HG03342 (cell line): ENCODE measurements at regions not wholly inside any gene's neighbourhood (a gene's known extent, or its start where the extent isn't known, plus 50 kb on each side); places are given as distances from the start of the nearest gene placed in this dataset.
"Not testable (repeated sequence)": the region's sequence is repeated elsewhere in the genome, so short reads cannot be mapped to it uniquely, and the experiment has no call there.

Source experiments
- ATAC-seq: cut with Tn5 transposase; IDR thresholded peaks from one replicate; pipeline ENCODE4 v1.9.1; 2021; ENCODE audit warnings: mild to moderate bottlenecking, moderate library complexity; ENCODE audit not compliant: unreplicated experiment

DNA sequence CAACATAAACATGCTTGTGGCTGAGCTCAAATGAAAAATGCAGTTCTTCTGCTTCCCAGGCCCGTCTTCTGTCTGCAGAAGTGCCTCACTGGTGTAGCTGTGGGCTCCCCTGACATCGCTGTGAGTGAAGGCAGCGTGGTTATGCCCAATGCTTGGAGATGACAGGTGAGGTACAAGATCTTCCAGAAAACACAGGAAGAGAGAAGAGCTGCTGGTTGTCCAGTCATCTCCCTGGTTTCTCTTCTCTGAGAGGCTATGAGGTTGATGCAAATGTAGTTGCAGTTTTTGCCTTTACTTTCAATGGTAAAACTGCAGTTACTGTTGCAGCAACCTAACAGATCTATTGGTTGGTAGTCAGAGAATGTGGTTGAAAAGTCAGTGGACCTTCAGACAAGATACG, 223.6 kb downstream of the GATA3 start:
- no peak for ATAC-seq

DNA sequence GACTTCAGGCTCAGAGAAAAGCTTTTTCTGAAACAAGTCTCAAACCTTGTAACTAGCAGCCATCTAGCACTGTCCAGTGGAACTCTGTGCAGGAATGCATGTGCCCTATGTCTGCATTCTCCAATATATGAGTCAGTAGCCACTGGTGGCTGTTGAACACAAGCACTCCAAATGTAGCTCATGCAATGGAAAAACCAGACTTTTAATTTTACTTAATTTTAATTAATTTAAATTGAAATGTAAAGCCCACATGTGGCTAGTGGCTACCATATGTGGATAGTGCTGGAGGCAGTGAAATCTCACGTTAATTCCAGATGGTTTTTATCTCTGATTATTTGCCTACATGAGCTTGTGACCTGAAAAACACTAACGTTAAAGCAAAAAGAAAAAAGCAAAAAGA, 225.1 kb downstream of the GATA3 start:
- ATAC-seq, result no peak

DNA sequence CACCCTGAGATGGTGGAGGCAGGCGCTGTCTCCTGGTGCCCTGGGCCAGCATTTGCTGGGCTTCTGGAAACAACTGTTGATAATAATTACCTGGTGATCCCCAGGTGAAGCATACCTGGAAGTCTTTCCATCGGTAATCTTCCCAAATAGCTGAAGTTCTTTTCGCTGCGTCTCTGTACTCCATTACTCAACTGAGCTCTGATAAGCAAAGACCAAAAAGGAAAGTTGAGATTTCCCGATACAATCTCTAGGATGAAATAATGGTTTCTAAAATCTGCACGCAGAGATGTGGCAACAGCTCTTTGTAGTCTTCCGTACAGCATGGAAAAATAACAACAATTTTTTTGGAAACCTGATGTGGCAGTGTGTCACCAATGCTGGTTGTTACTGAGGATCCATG, 226.5 kb downstream of the GATA3 start:
- ATAC-seq, result no peak

DNA sequence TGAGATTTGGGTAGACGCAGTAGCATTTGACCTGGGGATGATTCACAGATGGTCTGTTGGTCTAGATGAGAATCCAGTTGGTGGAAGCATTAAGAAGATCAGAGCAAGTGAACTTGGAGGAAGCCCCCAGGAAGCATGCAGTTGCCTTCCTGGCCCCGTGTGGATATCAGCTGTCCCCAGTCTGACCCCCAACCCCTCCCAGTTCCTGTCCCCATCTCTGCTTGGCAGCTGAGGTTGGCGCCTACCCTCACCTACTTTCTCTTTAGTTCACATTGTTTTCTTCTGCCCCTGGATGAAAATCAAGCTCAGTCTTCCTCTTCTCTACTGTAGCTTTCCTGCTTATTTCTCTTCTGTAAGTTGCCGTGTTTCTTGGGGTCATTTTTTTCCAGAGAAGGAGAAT, 227.9 kb downstream of the GATA3 start:
- ATAC-seq, result no peak

DNA sequence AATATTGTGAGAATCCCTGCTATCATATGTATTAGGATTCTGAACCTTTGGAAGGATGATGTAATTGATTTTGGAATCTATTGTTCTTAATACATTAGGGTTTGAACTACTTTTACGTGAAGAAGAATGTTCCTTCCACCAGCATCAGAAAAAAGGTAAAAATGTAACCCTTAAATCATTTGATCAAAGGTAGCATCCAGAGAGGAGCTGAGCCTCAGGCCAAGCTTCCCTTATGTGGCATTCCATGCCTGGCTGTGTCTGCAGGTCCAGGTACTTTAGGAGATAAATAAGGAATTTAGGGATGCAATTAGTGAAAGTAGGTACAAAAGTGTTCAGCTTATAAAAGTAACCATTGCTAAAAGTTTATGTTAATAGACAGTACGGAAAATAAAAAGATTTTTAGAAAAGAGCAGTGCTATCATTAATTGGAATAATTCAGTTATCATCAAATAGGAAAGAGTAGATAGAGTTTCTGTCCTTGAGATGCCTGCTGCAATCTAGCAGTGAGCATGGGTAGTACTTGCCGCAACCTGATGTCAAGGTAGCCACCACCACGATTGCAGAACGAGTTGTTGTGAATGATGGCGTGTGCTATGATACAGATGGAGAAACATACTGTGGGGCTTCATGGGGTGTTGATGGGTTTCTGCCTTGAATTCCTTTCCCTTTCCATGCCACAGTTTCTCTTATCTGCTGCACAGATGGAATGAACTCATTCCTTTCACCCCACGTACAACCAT, 228.8 kb downstream of the GATA3 start:
- no peak for ATAC-seq

DNA sequence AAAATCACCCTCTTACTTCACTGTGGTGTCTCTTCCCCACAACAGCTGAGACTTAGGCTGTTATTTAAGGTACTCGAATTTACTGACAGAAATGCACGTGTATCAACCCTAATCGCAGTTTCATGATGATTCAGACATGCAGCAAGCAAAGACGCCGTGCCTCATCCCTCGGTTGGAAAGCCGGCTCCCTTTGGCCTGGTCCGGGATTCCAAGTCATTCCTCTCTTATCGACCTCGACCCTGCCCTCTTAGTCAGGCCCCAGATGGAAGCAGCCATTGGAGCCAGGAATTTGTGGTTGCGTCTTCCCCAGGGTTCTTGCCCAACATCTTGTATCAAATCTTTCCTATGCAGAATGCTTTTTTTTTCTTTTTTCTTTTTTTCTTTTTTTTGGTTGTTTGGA, 229.5 kb downstream of the GATA3 start:
- ATAC-seq, result no peak

DNA sequence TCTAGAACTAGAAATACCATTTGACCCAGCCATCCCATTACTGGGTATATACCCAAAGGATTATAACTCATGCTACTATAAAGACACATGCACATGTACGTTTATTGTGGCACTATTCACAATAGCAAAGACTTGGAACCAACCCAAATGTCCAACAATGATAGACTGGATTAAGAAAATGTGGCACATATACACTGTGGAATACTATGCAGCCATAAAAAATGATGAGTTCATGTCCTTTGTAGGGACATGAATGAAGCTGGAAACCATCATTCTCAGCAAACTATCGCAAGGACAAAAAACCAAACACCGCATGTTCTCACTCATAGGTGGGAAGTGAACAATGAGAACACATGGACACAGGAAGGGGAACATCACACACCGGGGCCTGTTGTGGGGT, 231.5 kb downstream of the GATA3 start:
- ATAC-seq, result not testable (repeated sequence)

DNA sequence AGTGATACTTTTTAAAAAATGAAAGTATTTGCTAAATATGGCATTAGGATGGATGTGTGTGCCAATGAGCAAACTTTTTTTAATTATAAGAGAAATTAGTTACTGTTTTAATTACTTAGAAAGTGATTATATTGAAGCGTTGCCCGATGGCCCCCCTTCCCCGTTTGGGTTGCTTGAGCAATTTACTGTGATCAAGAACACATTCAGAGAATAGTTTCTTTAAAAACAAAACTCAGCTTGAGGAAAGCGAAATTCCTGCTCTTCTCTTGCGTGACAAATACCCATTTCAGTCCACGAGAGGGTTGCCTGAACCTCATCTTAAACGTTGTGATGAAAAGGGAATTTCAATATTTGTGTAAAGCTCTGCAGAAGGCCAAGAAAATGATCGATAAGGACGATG, 234.1 kb downstream of the GATA3 start:
- ATAC-seq, result no peak

DNA sequence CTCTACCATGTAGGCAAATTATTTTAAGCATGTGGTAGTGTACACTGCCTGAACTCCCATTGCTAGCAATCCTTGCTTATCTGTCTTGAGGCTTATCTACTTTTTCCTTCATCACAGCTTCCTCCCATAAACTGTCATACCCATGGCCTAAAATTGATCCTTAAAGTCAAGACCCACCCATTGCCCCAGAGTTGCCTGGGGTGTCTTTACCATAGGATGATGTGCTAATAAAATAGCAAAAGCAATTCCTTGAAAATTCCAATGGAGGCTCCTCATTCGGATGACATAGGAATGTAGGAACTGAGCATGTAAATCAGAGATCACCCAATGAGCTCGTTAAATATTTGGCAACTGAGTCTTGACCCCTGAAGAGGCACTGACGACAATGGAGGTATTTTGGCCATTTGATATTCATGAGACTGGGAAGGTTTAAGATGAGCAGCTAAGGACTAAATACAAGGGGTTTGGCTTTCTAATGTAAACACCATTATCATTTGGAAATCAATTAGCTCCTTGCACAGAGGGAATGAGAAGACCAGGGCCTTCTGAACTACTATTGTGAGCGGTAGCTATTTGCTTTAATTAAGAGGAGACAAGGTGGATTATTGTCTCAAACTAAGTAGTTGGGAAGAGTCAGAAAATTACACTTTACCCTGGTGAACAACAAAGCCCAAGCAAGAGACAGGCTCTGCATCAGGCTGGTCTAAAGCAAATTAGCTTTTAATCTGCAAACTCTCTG, 234.9 kb downstream of the GATA3 start:
- ATAC-seq, result no peak

DNA sequence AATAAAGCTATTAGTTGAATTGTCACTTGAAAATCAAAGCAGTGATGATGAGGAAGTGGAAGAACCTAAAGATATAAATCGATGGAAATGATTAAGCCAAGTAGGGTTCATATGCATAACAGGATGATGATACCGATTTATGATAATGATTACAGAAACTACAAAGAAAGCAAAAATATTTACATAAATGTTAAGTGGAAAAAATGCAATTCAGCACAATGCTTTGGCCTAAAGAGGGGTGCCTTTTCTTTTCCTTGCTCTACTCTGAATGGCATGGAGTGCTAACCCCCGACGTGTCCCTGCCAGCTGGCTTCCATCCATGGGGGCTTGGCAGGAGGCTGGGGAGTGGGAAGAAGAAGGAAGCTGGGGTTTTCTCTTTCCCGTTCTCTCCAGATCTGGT, 240.3 kb downstream of the GATA3 start:
- no peak for ATAC-seq

DNA sequence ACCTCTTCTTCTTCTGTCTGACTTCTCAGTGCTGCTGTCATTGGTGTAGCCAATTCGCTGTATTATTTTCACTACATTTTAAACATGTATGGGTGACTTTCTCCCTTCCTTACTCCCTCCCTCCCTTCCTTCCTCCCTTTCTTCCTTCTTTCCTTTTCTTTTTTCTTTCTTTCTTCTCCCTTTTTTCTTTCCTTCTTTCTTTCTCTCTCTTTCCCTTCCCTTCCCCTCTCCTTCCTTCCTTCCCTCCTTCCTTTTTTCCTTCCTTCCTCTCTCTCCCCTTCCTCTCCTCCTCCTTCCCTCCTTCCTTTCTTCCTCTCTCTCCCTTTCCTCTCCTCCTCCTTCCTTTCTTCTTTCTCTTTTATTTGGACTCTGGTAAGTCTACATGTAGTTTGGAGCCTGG, 240.8 kb downstream of the GATA3 start:
- no peak for ATAC-seq

DNA sequence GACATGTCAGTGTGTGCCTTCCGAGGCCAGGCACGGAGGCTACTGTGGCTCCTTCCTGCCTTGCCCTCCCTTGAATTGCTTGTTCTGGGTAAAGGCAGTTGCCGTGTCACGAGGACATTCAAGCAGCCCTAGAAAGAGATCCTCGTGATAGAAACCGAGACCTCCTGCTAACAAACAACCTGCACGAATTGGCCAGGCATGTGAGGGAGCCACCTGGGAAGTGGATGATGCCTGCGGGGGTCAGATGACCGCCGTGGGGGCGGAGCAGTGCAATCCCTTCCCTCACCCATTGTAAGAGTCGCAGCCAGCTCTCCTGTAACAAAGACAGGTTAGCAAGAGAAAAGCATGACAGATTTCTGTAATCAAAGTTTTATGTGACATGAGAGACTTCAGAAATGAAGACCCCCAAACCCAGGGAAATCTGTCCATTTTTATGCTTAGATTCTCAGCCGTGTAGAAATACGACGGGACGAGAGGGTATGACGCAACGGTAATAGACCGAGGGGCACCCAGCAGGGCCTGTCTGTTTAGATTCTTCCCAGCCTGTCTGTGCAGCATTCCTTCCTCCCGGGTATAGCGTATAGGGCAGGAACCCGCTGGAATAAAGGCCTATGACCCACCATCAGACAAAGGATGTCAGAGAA, 241.7 kb downstream of the GATA3 start:
- no peak for ATAC-seq

DNA sequence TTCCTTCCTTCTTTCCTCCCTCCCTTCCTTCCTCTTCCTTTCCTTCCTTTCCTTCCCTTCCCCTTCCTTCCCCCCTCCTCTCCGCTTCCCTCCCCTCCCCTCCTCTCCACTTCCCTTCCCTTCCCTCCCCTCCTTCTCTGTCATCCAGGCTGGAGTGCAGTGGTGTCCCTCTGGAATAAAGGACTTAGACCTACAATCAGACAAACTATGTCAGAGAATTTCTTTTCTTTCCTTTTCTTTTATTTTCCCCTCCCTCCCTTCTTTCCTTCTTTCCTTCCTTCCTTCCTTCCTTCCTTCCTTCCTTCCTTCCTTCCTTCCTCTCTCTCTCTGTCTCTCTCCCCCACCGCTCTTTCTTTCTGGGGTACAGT, 242.2 kb downstream of the GATA3 start:
- ATAC-seq, result no peak

DNA sequence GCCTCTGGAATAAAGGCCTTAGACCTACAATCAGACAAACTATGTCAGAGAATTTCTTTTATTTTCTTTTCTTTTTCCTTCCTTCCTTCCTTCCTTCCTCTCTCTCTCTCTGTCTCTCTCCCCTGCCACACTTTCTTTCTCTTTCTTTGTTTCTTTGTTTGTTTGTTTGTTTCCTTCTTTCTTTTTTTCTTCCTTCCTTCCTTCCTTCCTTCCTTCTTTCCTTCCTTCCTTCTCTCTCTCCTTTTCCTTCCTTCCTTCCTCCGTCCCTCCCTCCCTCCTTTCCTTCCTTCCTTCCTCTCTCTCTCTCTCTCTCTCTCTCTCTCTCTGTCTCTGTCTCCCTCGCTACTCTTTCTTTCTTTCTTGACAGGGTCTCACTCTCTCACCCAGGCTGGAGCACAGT, 242.6 kb downstream of the GATA3 start:
- ATAC-seq, result no peak

DNA sequence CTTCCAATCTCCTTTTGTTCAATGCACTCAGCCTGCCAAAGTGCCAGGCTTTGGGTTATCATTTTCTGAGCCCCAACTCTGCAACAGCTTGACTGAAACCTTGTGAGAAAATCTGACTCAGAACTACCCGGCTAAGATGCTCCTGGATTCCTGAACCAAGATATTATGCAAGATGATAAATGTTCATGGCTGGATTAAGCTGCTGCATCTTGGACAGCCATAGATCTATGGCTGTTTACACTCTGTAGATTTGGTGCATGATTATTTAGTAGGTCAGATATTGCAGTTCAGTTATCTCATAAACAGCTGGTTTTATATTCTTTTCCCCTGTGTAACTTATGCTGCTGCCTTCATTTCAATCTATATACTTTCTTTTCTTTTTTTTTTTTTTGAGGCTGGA, 243.5 kb downstream of the GATA3 start:
- ATAC-seq, result no peak

DNA sequence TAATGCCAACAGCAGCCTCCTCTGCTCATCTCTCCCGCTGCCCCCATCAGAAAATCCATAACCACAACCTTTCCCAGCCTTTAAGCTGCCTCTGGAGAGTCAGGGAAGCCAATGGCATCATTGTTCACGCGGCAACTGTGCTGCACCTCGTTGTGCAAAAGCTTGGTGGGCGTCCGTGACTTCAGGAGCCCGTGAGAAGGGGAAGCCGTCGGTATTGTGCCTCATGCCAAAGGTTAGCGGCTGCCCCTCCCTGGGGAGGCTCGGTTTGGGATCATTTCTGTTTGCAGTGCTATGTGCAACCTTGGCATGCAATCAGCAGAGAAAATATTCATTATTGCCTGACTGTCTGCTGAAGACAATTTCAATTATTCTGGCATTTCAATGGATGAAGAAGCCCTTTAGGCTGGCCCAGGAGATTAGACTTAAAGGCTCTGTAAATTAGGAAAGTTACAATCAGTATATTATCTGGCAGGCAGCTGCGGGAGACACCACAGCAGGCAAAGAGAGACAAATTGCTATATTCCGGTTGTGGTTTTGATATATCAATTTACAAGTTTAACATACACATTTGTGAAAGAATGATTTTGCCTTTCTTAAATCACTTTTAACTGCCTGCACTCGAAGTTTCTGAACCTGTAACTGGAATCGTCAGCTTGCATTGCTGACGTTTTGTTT, 244.5 kb downstream of the GATA3 start:
- no peak for ATAC-seq

DNA sequence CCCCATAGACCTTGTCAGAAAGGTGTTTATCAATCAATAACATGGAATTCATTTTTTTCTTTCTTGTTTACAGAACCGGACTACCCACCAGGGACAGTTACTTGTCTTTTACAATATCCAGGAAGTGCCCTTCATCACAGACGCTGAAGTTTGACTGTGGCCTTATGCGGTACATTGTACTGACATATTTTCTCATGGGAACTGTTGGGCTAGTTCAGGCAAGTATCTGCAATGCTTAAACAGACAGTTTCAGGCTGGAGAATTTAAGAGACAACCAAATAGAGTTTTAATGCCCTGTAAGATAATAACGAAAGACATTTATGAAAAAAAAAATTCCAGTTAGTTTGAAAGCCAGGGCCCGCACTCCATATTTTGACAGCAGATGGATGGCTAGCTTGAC, 246.4 kb downstream of the GATA3 start:
- ATAC-seq, result no peak

DNA sequence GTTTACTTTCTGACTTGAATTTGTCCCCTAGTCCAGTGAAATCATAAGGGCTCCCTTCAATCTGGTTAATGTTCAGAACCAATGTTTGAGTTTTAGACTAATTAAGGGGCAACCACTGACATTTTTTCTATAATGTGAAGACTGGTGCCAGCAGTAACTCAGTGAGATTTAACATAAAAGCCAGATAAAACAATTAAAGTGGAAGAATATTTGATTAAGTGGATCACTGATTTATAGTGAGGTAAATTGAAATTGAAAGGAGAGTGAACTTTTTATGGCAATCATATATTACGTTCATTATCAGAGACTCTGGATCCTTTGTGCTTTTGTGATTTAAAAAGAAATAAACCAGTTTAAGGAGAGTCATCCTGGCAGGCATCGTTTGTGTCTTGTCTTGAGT, 246.8 kb downstream of the GATA3 start:
- ATAC-seq, result no peak

DNA sequence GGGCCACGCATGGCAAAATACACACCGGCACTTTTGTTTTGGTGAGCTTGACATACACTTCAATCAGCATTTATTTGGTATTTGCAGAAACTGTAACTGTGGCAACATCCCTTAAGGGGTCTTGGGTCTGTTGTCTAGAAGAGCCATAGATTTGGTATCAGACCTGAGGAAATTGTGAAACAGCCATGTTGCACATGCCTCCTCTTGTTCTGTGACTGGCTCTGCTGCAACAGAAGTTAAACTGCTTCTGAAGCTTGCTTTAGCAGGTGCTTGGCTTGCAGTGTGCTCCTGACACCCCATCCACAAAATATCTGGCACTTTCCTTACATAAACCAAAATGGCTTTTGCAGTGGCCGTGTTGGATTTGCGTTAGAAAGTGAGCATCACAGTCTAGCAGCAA, 247.3 kb downstream of the GATA3 start:
- ATAC-seq, result no peak

DNA sequence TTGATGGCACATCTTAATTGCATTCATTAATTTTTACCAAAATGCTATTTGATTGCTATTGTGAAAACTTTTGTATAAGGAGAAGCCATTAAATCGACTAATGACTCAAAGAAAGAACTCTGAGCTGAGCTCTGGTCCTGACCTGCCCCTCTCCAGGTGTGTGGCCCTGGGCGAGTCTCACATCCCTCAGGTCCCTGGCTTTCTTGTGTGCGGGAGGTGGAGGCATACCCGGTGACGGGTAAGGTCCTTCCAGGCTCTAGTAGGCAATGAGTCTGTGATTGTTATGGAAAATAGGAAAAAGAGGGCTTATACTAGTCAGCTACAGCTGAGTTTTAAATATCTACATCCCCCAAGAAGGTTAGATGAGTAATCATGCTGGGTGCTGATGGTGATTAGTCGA, 248.1 kb downstream of the GATA3 start:
- ATAC-seq, result no peak

DNA sequence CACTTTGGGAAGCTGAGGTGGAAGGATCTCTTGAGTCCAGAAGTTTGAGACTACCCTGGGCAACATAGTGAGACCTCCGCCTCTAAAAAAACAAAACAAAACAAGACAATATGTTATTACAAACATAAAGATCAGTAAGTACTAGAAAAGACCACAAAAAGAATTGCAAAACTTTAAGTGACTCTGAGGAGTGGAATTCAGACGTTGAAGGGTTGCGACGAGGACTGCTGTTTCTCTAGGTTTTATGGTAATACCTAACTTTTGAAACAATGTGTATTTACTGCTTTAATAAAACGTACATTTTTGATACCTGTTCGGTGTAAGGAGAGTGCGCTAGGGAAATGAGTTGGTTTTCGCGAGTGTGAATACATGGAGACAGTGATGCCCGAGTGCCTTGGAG, 250.4 kb downstream of the GATA3 start:
- ATAC-seq, result no peak
